HEK293 (cell line): ENCODE measurements at regions not wholly inside any gene's neighbourhood (a gene's known extent, or its start where the extent isn't known, plus 50 kb on each side); places are given as distances from the start of the nearest gene placed in this dataset.

Source experiments
- CTCF ChIA-PET: fragments of 350-600 bp; formaldehyde crosslinking; extraction: SDS; loops from one replicate; lab custom pipeline; 2021; ENCODE audit warnings: antibody characterized with exemption; lab: Yijun Ruan, JAX
- POLR2A ChIA-PET: fragments of 300-600 bp; formaldehyde crosslinking; extraction: SDS; loops from one replicate; lab custom pipeline; 2020; ENCODE audit warnings: antibody characterized with exemption, inconsistent platforms; lab: Yijun Ruan, JAX
- H3K27ac ChIP-seq: fragments of 200-500 bp; sonication (Bioruptor generic); 2 replicates; pipeline ENCODE4 v1.5.1; 2014; ENCODE audit warnings: low read depth, low read length, control low read depth, inconsistent platforms; ENCODE audit errors: extremely low read depth
- H3K36me3 ChIP-seq, 2 experiments: fragments of 200-500 bp in 1 of 2; sonication (Bioruptor generic) in 1 of 2; 1 replicate in 1 of 2; 2 replicates in 1 of 2; pipeline ENCODE4 v1.5.1; 2014 to 2017; ENCODE audit warnings: inconsistent platforms in 2 of 2, low read length in 2 of 2; ENCODE audit not compliant: control insufficient read depth in 2 of 2, insufficient read depth in 1 of 2
- H3K4me1 ChIP-seq: fragments of 200-500 bp; sonication (Bioruptor generic); 2 replicates; pipeline ENCODE4 v1.5.1; 2014; ENCODE audit warnings: mild to moderate bottlenecking, low read length, inconsistent platforms; ENCODE audit not compliant: control insufficient read depth, insufficient read depth
- H3K4me3 ChIP-seq: 2 replicates; pipeline ENCODE4 v1.5.1; 2011; ENCODE audit warnings: low read depth, mild to moderate bottlenecking, control low read depth, low read length, moderate library complexity
- H3K9me3 ChIP-seq: fragments of 200-500 bp; sonication (Bioruptor generic); 2 replicates; pipeline ENCODE4 v1.5.1; 2014; ENCODE audit warnings: low read depth, low read length, inconsistent platforms; ENCODE audit not compliant: control insufficient read depth, insufficient read depth
- GLI2 ChIP-seq: fragments of 450-650 bp; formaldehyde crosslinking; IDR thresholded peaks from 2 replicates; pipeline ENCODE4; 2017; ENCODE audit warnings: missing biosample characterization, missing genetic modification characterization, low read depth, borderline replicate concordance
- HIC1 ChIP-seq: fragments of 450-650 bp; formaldehyde crosslinking; IDR thresholded peaks from 2 replicates; pipeline ENCODE4 v1.5.1; 2016; ENCODE audit warnings: missing biosample characterization, missing genetic modification characterization
- KLF17 ChIP-seq: fragments of 450-650 bp; formaldehyde crosslinking; IDR thresholded peaks from 2 replicates; pipeline ENCODE4 v1.5.1; 2016; ENCODE audit warnings: missing biosample characterization, missing genetic modification characterization
- KLF7 ChIP-seq: fragments of 450-650 bp; formaldehyde crosslinking; IDR thresholded peaks from 2 replicates; pipeline ENCODE4 v1.5.1; 2016; ENCODE audit warnings: missing biosample characterization, missing genetic modification characterization, borderline replicate concordance
- MEIS1 ChIP-seq: sonication (generic); formaldehyde crosslinking; IDR thresholded peaks from 2 replicates; pipeline ENCODE4 v1.8.1; 2022; ENCODE audit warnings: missing genetic modification reagents, mild to moderate bottlenecking, borderline replicate concordance
- SP3 ChIP-seq: fragments of 450-650 bp; formaldehyde crosslinking; IDR thresholded peaks from 2 replicates; pipeline ENCODE4 v1.5.1; 2016; ENCODE audit warnings: missing biosample characterization, missing genetic modification characterization
- WT1 ChIP-seq: fragments of 450-650 bp; formaldehyde crosslinking; IDR thresholded peaks from 2 replicates; pipeline ENCODE4 v1.5.1; 2016; ENCODE audit warnings: missing biosample characterization, missing genetic modification characterization
- ZBTB26 ChIP-seq: fragments of 450-650 bp; formaldehyde crosslinking; optimal IDR thresholded peaks from 2 replicates; pipeline ENCODE3; 2016; ENCODE audit warnings: missing biosample characterization, mild to moderate bottlenecking, missing genetic modification characterization
- ZBTB8A ChIP-seq: fragments of 450-650 bp; formaldehyde crosslinking; IDR thresholded peaks from 2 replicates; pipeline ENCODE4 v1.5.1; 2016; ENCODE audit warnings: missing biosample characterization, missing genetic modification characterization
- ZFHX2 ChIP-seq: fragments of 450-650 bp; formaldehyde crosslinking; conservative IDR thresholded peaks from 2 replicates; pipeline ENCODE4 v1.5.1; 2016; ENCODE audit warnings: missing biosample characterization, missing genetic modification characterization
- ZFP37 ChIP-seq: fragments of 450-650 bp; formaldehyde crosslinking; IDR thresholded peaks from 2 replicates; pipeline ENCODE4 v1.5.1; 2016; ENCODE audit warnings: missing biosample characterization, missing genetic modification characterization
- ZNF121 ChIP-seq: fragments of 450-650 bp; formaldehyde crosslinking; IDR thresholded peaks from 2 replicates; pipeline ENCODE4 v1.5.1; 2016; ENCODE audit warnings: missing biosample characterization, missing genetic modification characterization
- ZNF132 ChIP-seq: fragments of 450-650 bp; formaldehyde crosslinking; IDR thresholded peaks from 2 replicates; pipeline ENCODE4 v1.5.1; 2017; ENCODE audit warnings: missing biosample characterization, missing genetic modification characterization, borderline replicate concordance
- ZNF155 ChIP-seq: fragments of 450-650 bp; formaldehyde crosslinking; IDR thresholded peaks from 2 replicates; pipeline ENCODE4 v1.5.1; 2016; ENCODE audit warnings: missing biosample characterization, missing genetic modification characterization
- ZNF16 ChIP-seq: fragments of 450-650 bp; formaldehyde crosslinking; IDR thresholded peaks from 2 replicates; pipeline ENCODE4 v1.5.1; 2016; ENCODE audit warnings: low read depth, missing biosample characterization, missing genetic modification characterization
- ZNF2 ChIP-seq: fragments of 450-650 bp; formaldehyde crosslinking; IDR thresholded peaks from 2 replicates; pipeline ENCODE4 v1.5.1; 2016; ENCODE audit warnings: missing biosample characterization, missing genetic modification characterization
- ZNF223 ChIP-seq: fragments of 450-650 bp; formaldehyde crosslinking; IDR thresholded peaks from 2 replicates; pipeline ENCODE4 v1.5.1; 2016; ENCODE audit warnings: missing biosample characterization, missing genetic modification characterization
- ZNF23 ChIP-seq: fragments of 450-650 bp; formaldehyde crosslinking; IDR thresholded peaks from 2 replicates; pipeline ENCODE4 v1.5.1; 2016; ENCODE audit warnings: missing biosample characterization, missing genetic modification characterization, borderline replicate concordance
- ZNF292 ChIP-seq: fragments of 450-650 bp; formaldehyde crosslinking; IDR thresholded peaks from 2 replicates; pipeline ENCODE4 v1.5.1; 2016; ENCODE audit warnings: low read depth, missing biosample characterization, missing genetic modification characterization, borderline replicate concordance
- ZNF366 ChIP-seq: fragments of 450-650 bp; formaldehyde crosslinking; conservative IDR thresholded peaks from 2 replicates; pipeline ENCODE4 v1.5.1; 2016; ENCODE audit warnings: missing biosample characterization, missing genetic modification characterization
- ZNF404 ChIP-seq: fragments of 450-650 bp; formaldehyde crosslinking; IDR thresholded peaks from 2 replicates; pipeline ENCODE4 v1.5.1; 2017; ENCODE audit warnings: missing biosample characterization, missing genetic modification characterization
- ZNF623 ChIP-seq: fragments of 450-650 bp; formaldehyde crosslinking; IDR thresholded peaks from 2 replicates; pipeline ENCODE4 v1.5.1; 2016; ENCODE audit warnings: missing biosample characterization, missing genetic modification characterization
- ZNF707 ChIP-seq: fragments of 450-650 bp; formaldehyde crosslinking; IDR thresholded peaks from 2 replicates; pipeline ENCODE4 v1.5.1; 2016; ENCODE audit warnings: missing biosample characterization, missing genetic modification characterization
- ZNF747 ChIP-seq: fragments of 450-650 bp; formaldehyde crosslinking; IDR thresholded peaks from 2 replicates; pipeline ENCODE4 v1.5.1; 2016; ENCODE audit warnings: missing biosample characterization, missing genetic modification characterization
- ZNF777 ChIP-seq: fragments of 450-650 bp; formaldehyde crosslinking; IDR thresholded peaks from 2 replicates; pipeline ENCODE4 v1.5.1; 2017; ENCODE audit warnings: missing biosample characterization, missing genetic modification characterization, borderline replicate concordance
- ZNF792 ChIP-seq: fragments of 450-650 bp; formaldehyde crosslinking; IDR thresholded peaks from 2 replicates; pipeline ENCODE4 v1.5.1; 2016; ENCODE audit warnings: missing biosample characterization, missing genetic modification characterization
- TF ChIP-seq, protein P1 (sequence below): fragments of 450-650 bp; formaldehyde crosslinking; IDR thresholded peaks from 2 replicates; pipeline ENCODE4 v1.5.1; 2016; ENCODE audit warnings: missing biosample characterization, missing genetic modification characterization
- TF ChIP-seq, protein P2 (sequence below): fragments of 450-650 bp; formaldehyde crosslinking; IDR thresholded peaks from 2 replicates; pipeline ENCODE4 v1.5.1; 2016; ENCODE audit warnings: missing biosample characterization, missing genetic modification characterization

DNA sequence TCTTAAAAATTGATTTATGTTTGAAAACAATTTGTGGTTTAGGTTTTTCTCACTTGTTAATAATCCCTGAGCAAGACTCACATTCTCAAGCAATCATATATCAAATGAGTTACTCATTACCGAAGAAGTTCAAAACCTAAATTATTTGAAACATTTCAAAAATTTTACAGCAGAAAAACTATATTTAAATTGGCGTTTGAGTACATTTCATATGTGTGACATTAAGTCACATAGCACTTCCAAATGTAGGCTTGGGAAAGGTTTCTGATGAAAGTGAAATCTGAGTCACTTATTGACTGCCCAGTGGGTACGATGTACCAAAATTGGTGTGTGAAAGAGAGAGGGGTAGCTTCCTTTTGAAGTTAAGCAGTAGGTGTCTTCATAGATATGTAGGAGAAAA, 411.4 kb upstream of the SGCD start:
- TF ChIP-seq ZFP37 (tag by site-specific recombination) (no peak), ZNF155 (tag by site-specific recombination) (no peak), ZNF623 (tag by site-specific recombination) (no peak), ZNF404 (no peak), ZNF747 (no peak), ZNF366 (no peak), WT1 (tag by site-specific recombination) (no peak), ZNF2 (no peak), ZNF792 (no peak), ZNF707 (tag by site-specific recombination) (no peak), ZNF292 (tag by site-specific recombination) (no peak)
- TF ChIP-seq, protein P1, sequence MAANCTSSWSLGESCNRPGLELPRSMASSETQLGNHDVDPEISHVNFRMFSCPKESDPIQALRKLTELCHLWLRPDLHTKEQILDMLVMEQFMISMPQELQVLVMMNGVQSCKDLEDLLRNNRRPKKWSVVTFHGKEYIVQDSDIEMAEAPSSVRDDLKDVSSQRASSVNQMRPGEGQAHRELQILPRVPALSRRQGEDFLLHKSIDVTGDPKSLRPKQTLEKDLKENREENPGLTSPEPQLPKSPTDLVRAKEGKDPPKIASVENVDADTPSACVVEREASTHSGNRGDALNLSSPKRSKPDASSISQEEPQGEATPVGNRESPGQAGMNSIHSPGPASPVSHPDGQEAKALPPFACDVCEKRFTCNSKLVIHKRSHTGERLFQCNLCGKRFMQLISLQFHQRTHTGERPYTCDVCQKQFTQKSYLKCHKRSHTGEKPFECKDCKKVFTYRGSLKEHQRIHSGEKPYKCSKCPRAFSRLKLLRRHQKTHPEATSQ (tag by site-specific recombination) = no peak
- TF ChIP-seq, protein P2, sequence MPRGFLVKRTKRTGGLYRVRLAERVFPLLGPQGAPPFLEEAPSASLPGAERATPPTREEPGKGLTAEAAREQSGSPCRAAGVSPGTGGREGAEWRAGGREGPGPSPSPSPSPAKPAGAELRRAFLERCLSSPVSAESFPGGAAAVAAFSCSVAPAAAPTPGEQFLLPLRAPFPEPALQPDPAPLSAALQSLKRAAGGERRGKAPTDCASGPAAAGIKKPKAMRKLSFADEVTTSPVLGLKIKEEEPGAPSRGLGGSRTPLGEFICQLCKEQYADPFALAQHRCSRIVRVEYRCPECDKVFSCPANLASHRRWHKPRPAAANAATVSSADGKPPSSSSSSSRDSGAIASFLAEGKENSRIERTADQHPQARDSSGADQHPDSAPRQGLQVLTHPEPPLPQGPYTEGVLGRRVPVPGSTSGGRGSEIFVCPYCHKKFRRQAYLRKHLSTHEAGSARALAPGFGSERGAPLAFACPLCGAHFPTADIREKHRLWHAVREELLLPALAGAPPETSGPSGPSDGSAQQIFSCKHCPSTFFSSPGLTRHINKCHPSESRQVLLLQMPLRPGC (tag by site-specific recombination) = no peak
- TF ChIP-seq, all 188 proteins: peak for 0
- ChIA-PET POLR2A (no interaction called here), CTCF (interaction anchor here (0.9 kb wide), 1 partner anchor 28 kb away, joined by 3 read pairs; no protein-coding TSS in a partner anchor)
- Histone ChIP-seq H3K27ac (no peak overlapping the region), H3K4me1 (no peaks in the 10 kb centered on the region), H3K36me3 (no peaks in the 10 kb centered on the region), H3K4me3 (no peak overlapping the region), H3K9me3 (no peaks in the 10 kb centered on the region; the same call in 1 of the 2 replicates)

GRCh38 chr5:155919126-155919525, 407.8 kb upstream of the SGCD start:
- no peak overlapping the region for H3K4me3 ChIP-seq
- no peaks in the 10 kb centered on the region; the same call in 1 of the 2 replicates for H3K9me3 ChIP-seq
- CTCF ChIA-PET = no interaction called here
- no peaks in the 10 kb centered on the region for H3K36me3 ChIP-seq
- TF ChIP-seq ZBTB26 (tag by site-specific recombination) (no peak), HIC1 (no peak), ZNF777 (tag by site-specific recombination) (no peak), ZNF23 (tag by site-specific recombination) (no peak), ZNF121 (no peak), ZBTB8A (no peak), KLF17 (no peak), ZNF16 (tag by site-specific recombination) (no peak), ZFHX2 (tag by site-specific recombination) (no peak), SP3 (tag by site-specific recombination) (no peak), ZNF132 (tag by site-specific recombination) (no peak), GLI2 (tag by site-specific recombination) (no peak), MEIS1 (CRISPR knock-in tag) (no peak), KLF7 (tag by site-specific recombination) (no peak), ZNF223 (tag by site-specific recombination) (no peak)
- TF ChIP-seq, all 188 proteins: peak for 0
- Histone ChIP-seq H3K27ac (no peak overlapping the region), H3K4me1 (no peaks in the 10 kb centered on the region)
- POLR2A ChIA-PET = no interaction called here
